SK-N-SH treated with all-trans-retinoic acid at 6 μM for 48 hours (cell line): ENCODE measurements at regions not wholly inside any gene's neighbourhood (a gene's known extent, or its start where the extent isn't known, plus 50 kb on each side); places are given as distances from the start of the nearest gene placed in this dataset.

Experiments used
- ARNTL ChIP-seq: fragments of 450-650 bp; formaldehyde crosslinking; IDR thresholded peaks from 2 replicates; pipeline ENCODE4 v1.5.0; 2020; ENCODE audit warnings: low read depth, mild to moderate bottlenecking, moderate library complexity, borderline replicate concordance
- GLIS3 ChIP-seq: fragments of 250-450 bp; sonication (Bioruptor Pico); IDR thresholded peaks from 2 replicates; pipeline ENCODE4 v1.5.0; 2020; ENCODE audit warnings: mild to moderate bottlenecking, moderate library complexity
- OSR1 ChIP-seq: fragments of 250-450 bp; sonication (Bioruptor Pico); IDR thresholded peaks from 2 replicates; pipeline ENCODE4 v1.8.0; 2022; ENCODE audit warnings: moderate library complexity, mild to moderate bottlenecking, inconsistent platforms
- PPARA ChIP-seq: fragments of 250-450 bp; sonication (Bioruptor Pico); IDR thresholded peaks from 2 replicates; pipeline ENCODE4 v1.5.0; 2020; ENCODE audit warnings: mild to moderate bottlenecking, borderline replicate concordance
- RARB ChIP-seq: fragments of 250-450 bp; sonication (Bioruptor Pico); IDR thresholded peaks from 2 replicates; pipeline ENCODE4 v1.8.0; 2021; ENCODE audit warnings: mild to moderate bottlenecking, moderate library complexity
- SNAI2 ChIP-seq: fragments of 250-450 bp; sonication (Bioruptor Pico); IDR thresholded peaks from 2 replicates; pipeline ENCODE4 v1.5.0; 2020; ENCODE audit warnings: mild to moderate bottlenecking, moderate library complexity
- TOX ChIP-seq: fragments of 250-450 bp; sonication (Bioruptor Pico); IDR thresholded peaks from 2 replicates; pipeline ENCODE4 v1.8.0; 2021; ENCODE audit warnings: mild to moderate bottlenecking, moderate library complexity, borderline replicate concordance
- ZC3H10 ChIP-seq: fragments of 250-450 bp; sonication (Bioruptor Pico); IDR thresholded peaks from 2 replicates; pipeline ENCODE4 v1.5.1; 2021; ENCODE audit warnings: mild to moderate bottlenecking, moderate library complexity
- ZFP30 ChIP-seq: fragments of 450-650 bp; formaldehyde crosslinking; IDR thresholded peaks from 2 replicates; pipeline ENCODE4 v1.5.0; 2022; ENCODE audit warnings: mild to moderate bottlenecking, moderate library complexity
- ZNF565 ChIP-seq: fragments of 450-650 bp; formaldehyde crosslinking; conservative IDR thresholded peaks from 2 replicates; pipeline ENCODE4 v1.5.0; 2020; ENCODE audit warnings: low read depth, mild to moderate bottlenecking, moderate library complexity
- ZNF70 ChIP-seq: fragments of 450-650 bp; formaldehyde crosslinking; IDR thresholded peaks from 2 replicates; pipeline ENCODE4 v1.5.0; 2020; ENCODE audit warnings: mild to moderate bottlenecking, moderate library complexity
- ZNF8 ChIP-seq: fragments of 450-650 bp; formaldehyde crosslinking; IDR thresholded peaks from 2 replicates; pipeline ENCODE4 v1.5.0; 2020; ENCODE audit warnings: mild to moderate bottlenecking, moderate library complexity
- TF ChIP-seq, protein P1 (sequence below): fragments of 250-450 bp; sonication (Bioruptor Pico); IDR thresholded peaks from 2 replicates; pipeline ENCODE4 v1.8.0; 2020; ENCODE audit warnings: mild to moderate bottlenecking, moderate library complexity, borderline replicate concordance
- TF ChIP-seq, protein P2 (sequence below): fragments of 250-450 bp; sonication (Bioruptor Pico); IDR thresholded peaks from 2 replicates; pipeline ENCODE4 v1.5.0; 2020; ENCODE audit warnings: mild to moderate bottlenecking, moderate library complexity

DNA sequence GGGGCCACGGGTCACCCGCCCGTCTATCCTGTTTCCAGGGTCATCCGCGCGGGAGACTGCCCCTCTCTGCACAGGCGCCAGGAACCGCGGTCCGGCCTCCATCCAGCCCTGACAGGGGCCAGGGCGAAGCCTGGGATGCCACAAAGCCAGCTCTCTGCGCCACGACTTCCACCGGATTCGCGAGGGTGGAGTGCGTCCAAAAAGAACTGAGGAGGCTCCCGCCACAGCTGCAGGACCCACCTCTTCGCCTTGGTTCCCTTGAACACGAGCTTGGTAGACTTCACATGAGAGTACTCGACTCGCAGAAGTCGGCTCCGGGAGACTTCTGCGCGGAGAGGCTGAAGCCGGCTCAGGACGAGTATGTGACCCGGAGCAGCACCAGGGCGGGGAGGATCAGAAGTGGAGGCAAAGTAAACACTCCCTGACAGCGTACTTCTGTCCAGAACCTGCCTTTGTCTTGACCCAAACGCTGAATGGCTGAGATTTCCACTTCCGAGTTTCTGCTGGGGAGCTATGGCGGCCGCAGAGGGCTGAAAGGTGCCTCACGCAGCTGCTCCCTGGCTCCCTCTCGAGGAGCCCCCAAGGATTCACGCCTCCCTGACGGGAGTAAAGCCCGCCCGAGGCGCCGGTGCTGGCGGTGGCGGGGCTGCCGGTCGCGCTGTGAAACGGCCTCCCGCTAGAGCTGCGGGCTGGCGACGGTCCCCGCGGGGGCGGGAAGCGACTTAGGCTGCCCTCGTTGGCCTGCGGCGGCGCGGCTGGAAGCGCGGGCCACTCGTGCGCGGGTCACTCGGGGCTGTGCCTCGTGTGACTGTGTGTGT lies 4566.7 kb upstream of the OR11H1 start:
- TF ChIP-seq ZNF70 (CRISPR knock-in tag) (no peak), ARNTL (CRISPR knock-in tag) (no peak), PPARA (CRISPR knock-in tag) (no peak), ZNF8 (CRISPR knock-in tag) (no peak), ZC3H10 (CRISPR knock-in tag) (no peak), GLIS3 (no peak), ZFP30 (CRISPR knock-in tag) (no peak), OSR1 (no peak), TOX (no peak), RARB (CRISPR knock-in tag) (no peak), SNAI2 (CRISPR knock-in tag) (no peak), ZNF565 (no peak)
- TF ChIP-seq, protein P1, sequence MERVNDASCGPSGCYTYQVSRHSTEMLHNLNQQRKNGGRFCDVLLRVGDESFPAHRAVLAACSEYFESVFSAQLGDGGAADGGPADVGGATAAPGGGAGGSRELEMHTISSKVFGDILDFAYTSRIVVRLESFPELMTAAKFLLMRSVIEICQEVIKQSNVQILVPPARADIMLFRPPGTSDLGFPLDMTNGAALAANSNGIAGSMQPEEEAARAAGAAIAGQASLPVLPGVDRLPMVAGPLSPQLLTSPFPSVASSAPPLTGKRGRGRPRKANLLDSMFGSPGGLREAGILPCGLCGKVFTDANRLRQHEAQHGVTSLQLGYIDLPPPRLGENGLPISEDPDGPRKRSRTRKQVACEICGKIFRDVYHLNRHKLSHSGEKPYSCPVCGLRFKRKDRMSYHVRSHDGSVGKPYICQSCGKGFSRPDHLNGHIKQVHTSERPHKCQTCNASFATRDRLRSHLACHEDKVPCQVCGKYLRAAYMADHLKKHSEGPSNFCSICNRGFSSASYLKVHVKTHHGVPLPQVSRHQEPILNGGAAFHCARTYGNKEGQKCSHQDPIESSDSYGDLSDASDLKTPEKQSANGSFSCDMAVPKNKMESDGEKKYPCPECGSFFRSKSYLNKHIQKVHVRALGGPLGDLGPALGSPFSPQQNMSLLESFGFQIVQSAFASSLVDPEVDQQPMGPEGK: no peak
- TF ChIP-seq, protein P2, sequence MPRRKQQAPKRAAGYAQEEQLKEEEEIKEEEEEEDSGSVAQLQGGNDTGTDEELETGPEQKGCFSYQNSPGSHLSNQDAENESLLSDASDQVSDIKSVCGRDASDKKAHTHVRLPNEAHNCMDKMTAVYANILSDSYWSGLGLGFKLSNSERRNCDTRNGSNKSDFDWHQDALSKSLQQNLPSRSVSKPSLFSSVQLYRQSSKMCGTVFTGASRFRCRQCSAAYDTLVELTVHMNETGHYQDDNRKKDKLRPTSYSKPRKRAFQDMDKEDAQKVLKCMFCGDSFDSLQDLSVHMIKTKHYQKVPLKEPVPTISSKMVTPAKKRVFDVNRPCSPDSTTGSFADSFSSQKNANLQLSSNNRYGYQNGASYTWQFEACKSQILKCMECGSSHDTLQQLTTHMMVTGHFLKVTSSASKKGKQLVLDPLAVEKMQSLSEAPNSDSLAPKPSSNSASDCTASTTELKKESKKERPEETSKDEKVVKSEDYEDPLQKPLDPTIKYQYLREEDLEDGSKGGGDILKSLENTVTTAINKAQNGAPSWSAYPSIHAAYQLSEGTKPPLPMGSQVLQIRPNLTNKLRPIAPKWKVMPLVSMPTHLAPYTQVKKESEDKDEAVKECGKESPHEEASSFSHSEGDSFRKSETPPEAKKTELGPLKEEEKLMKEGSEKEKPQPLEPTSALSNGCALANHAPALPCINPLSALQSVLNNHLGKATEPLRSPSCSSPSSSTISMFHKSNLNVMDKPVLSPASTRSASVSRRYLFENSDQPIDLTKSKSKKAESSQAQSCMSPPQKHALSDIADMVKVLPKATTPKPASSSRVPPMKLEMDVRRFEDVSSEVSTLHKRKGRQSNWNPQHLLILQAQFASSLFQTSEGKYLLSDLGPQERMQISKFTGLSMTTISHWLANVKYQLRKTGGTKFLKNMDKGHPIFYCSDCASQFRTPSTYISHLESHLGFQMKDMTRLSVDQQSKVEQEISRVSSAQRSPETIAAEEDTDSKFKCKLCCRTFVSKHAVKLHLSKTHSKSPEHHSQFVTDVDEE (CRISPR knock-in tag): no peak
